ENCODE measurements at regions not wholly inside any gene's neighbourhood (a gene's known extent, or its start where the extent isn't known, plus 50 kb on each side); places are given as distances from the start of the nearest gene placed in this dataset.
"Not testable (repeated sequence)": the region's sequence is repeated elsewhere in the genome, so short reads cannot be mapped to it uniquely, and the experiment has no call there.

- H3K4me3 ChIP-seq (ENCODE audit: low read depth, low read length): no peak overlapping the region
- TF ChIP-seq, protein P1, sequence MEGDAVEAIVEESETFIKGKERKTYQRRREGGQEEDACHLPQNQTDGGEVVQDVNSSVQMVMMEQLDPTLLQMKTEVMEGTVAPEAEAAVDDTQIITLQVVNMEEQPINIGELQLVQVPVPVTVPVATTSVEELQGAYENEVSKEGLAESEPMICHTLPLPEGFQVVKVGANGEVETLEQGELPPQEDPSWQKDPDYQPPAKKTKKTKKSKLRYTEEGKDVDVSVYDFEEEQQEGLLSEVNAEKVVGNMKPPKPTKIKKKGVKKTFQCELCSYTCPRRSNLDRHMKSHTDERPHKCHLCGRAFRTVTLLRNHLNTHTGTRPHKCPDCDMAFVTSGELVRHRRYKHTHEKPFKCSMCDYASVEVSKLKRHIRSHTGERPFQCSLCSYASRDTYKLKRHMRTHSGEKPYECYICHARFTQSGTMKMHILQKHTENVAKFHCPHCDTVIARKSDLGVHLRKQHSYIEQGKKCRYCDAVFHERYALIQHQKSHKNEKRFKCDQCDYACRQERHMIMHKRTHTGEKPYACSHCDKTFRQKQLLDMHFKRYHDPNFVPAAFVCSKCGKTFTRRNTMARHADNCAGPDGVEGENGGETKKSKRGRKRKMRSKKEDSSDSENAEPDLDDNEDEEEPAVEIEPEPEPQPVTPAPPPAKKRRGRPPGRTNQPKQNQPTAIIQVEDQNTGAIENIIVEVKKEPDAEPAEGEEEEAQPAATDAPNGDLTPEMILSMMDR (IDR thresholded peaks at IDR 0.05; ENCODE audit: borderline replicate concordance, insufficient read depth, low read depth, low read length): no peak
Measured at GRCh38 chr4:100907465-100908454, 389.9 kb upstream of the EMCN start.

DNA sequence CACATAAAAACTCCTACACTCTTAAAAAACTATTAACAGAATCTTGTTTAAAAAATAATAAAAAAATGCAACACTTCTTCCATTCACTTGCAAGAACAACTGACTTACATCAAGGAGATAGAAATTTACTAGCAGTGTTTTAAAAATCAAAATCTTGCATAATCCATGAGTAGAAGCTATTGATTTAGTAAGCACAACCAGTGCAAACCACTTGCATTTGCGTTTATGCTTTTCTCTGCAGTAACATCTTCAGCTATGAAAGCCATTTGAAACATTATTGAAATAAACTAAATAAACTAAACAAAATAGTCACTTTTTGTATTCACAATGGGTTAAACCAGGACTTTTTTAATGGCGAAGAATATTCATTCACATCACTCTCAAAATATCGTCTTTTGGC is 389.2 kb upstream of the EMCN start:
- H3K4me3 ChIP-seq (ENCODE audit: low read depth, low read length): no peak overlapping the region
- TF ChIP-seq, protein P1 (IDR thresholded peaks at IDR 0.05; ENCODE audit: borderline replicate concordance, insufficient read depth, low read depth, low read length): no peak

DNA sequence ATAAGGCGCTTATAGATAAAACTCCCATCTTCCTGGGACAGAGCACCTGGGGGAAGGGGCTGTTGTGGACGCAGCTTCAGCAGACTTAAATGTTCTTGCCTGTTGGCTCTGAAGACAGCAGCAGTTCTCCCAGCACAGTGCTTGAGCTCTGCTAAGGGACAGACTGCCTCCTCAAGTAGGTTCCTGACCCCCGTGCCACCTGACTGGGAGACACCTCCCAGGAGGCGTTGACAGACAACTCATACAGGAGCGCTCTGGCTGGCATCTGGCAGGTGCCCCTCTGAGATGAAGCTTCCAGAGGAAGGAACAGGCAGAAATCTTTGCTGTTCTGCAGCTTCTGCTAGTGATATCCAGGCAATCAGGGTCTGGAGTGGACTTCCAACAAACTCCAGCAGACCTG is 383.1 kb upstream of the EMCN start:
- not testable (repeated sequence) for H3K4me3 ChIP-seq (ENCODE audit: low read depth, low read length)

DNA sequence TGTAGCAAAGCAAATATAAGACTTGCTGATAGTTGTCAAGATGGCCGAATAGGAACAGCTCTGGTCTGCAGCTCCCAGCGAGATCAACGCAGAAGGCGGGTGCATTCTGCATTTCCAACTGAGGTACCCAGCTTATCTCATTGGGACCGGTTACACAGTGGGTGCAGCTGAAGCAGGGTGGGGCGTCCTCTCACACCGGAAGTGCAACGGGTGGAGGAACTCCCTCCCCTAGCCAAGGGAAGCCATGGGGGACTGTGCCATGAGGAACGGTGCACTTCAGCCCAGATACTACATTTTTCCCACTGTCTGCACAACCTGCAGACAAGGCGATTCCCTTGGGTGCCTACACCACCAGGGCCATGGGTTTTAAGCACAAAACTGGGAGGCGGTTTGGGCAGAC is 382.3 kb upstream of the EMCN start:
- H3K4me3 ChIP-seq (ENCODE audit: low read depth, low read length): no peak overlapping the region
- TF ChIP-seq, protein P1 (IDR thresholded peaks at IDR 0.05; ENCODE audit: borderline replicate concordance, insufficient read depth, low read depth, low read length): no peak

DNA sequence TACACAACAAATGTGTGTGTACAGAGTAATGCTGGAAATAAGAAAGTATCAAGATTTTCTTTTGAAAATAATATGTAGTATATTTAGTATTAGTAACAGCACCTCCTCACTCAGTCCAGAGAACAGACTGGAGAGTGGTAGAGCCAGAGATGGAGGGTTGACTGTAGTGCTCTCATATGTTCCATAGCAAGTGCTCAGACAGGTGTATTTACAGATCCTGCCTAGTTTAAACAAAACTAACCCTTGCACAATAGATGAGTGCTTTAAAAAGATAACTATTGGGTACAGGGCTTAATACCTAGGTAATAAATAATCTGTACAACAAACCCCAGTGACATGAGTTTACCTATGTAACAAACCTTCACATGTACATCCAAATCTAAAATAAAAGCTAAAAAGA is 381.0 kb upstream of the EMCN start:
- TF ChIP-seq, protein P1 (IDR thresholded peaks at IDR 0.05; ENCODE audit: borderline replicate concordance, insufficient read depth, low read depth, low read length): no peak
- no peak overlapping the region for H3K4me3 ChIP-seq (ENCODE audit: low read depth, low read length)

DNA sequence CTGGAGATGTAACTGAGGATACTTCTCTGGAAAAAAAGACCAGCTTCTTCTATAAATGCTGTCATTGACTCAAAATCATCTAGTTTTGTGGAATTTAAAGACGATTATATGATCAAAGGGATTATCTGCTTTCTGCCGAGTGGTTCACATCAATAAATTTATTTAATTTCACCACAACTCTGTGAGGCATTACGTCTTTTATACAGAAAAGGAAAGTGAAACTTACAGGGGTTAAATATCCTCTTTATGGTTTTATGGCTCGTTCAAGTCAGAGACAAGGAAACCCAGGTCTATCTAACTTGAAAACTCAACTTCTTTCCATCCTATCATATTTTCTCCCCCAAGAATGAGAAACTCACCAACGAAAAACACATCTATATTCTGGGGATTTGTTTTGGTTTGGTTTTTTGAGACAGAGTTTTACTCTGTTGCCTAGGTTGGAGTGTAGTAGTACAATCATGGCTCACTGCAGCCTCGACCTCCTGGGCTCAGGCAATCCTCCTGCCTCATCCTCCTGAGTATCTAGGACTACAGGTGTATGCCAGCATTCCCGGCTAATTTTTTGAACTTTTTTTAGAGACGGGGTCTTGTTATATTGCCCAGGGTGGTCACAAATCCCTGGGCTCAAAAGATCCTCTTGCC is 377.9 kb upstream of the EMCN start:
- TF ChIP-seq, protein P1 (IDR thresholded peaks at IDR 0.05; ENCODE audit: borderline replicate concordance, insufficient read depth, low read depth, low read length): no peak
- no peak overlapping the region for H3K4me3 ChIP-seq (ENCODE audit: low read depth, low read length)

GRCh38 chr4:100894339-100894870 is 376.6 kb upstream of the EMCN start:
- no peak overlapping the region for H3K4me3 ChIP-seq (ENCODE audit: low read depth, low read length)

More at GRCh38 chr4:100894339-100894870, 376.6 kb upstream of the EMCN start:
- TF ChIP-seq, protein P1 (IDR thresholded peaks at IDR 0.05; ENCODE audit: borderline replicate concordance, insufficient read depth, low read depth, low read length): no peak

All from GM12875 (cell line).